ENCODE measurements at regions not wholly inside any gene's neighbourhood (a gene's known extent, or its start where the extent isn't known, plus 50 kb on each side); places are given as distances from the start of the nearest gene placed in this dataset.
A peak's percentile ranks its signal among the peaks of the same experiment; 100 is the strongest.
"Not testable (repeated sequence)": the region's sequence is repeated elsewhere in the genome, so short reads cannot be mapped to it uniquely, and the experiment has no call there.

GRCh38 chr14:86802726-86803125 lies 1190.3 kb downstream of the GALC start:
- no peak for DNase-seq (ENCODE audit: low read depth, low spot score)

GRCh38 chr14:86799244-86799647 lies 1193.7 kb downstream of the GALC start:
- DNase-seq (ENCODE audit: low read depth, low spot score) = peak; percentile 78

GRCh38 chr14:86798330-86798729 lies 1194.7 kb downstream of the GALC start:
- no peak for DNase-seq (ENCODE audit: low read depth, low spot score)

- DNase-seq (ENCODE audit: low read depth, low spot score) = no peak
Measured at GRCh38 chr14:86797075-86797351, 1196.0 kb downstream of the GALC start.

- peak; percentile 27 for DNase-seq (ENCODE audit: low read depth, low spot score)
Measured at GRCh38 chr14:86796221-86797074, 1196.5 kb downstream of the GALC start.

- no peak for DNase-seq (ENCODE audit: low read depth, low spot score)
Measured at GRCh38 chr14:86794689-86795088, 1198.3 kb downstream of the GALC start.

- no peak for DNase-seq (ENCODE audit: low read depth, low spot score)
Measured at GRCh38 chr14:86790408-86791364, 1202.3 kb downstream of the GALC start.

- no peak for DNase-seq (ENCODE audit: low read depth, low spot score)
Measured at GRCh38 chr14:86788224-86788623, 1204.8 kb downstream of the GALC start.

- DNase-seq (ENCODE audit: low read depth, low spot score) = no peak
Measured at GRCh38 chr14:86787717-86788116, 1205.3 kb downstream of the GALC start.

GRCh38 chr14:86782092-86782580 lies 1210.8 kb downstream of the GALC start:
- DNase-seq (ENCODE audit: low read depth, low spot score) = no peak

- no peak for DNase-seq (ENCODE audit: low read depth, low spot score)
Measured at GRCh38 chr14:86780876-86781510, 1212.0 kb downstream of the GALC start.

- no peak for DNase-seq (ENCODE audit: low read depth, low spot score)
Measured at GRCh38 chr14:86780461-86780860, 1212.5 kb downstream of the GALC start.

- DNase-seq (ENCODE audit: low read depth, low spot score) = no peak
Measured at GRCh38 chr14:86779416-86779815, 1213.6 kb downstream of the GALC start.

- peak; percentile 59 for DNase-seq (ENCODE audit: low read depth, low spot score)
Measured at GRCh38 chr14:86777963-86778602, 1214.9 kb downstream of the GALC start.

GRCh38 chr14:86775896-86776295 lies 1217.1 kb downstream of the GALC start:
- DNase-seq (ENCODE audit: low read depth, low spot score) = not testable (repeated sequence)

GRCh38 chr14:86774916-86775315 lies 1218.1 kb downstream of the GALC start:
- no peak for DNase-seq (ENCODE audit: low read depth, low spot score)

- no peak for DNase-seq (ENCODE audit: low read depth, low spot score)
Measured at GRCh38 chr14:86772075-86772474, 1220.9 kb downstream of the GALC start.

GRCh38 chr14:86770186-86770585 lies 1222.8 kb downstream of the GALC start:
- no peak for DNase-seq (ENCODE audit: low read depth, low spot score)

GRCh38 chr14:86766469-86766868 lies 1226.5 kb downstream of the GALC start:
- DNase-seq (ENCODE audit: low read depth, low spot score) = no peak

GRCh38 chr14:86761611-86762010 lies 1231.4 kb downstream of the GALC start:
- no peak for DNase-seq (ENCODE audit: low read depth, low spot score)

- no peak for DNase-seq (ENCODE audit: low read depth, low spot score)
Measured at GRCh38 chr14:86756521-86757190, 1226.7 kb downstream of the FLRT2 start.

All from astrocyte of the hippocampus (primary cell).